CD4-positive, alpha-beta T cell (primary cell): ENCODE measurements at regions not wholly inside any gene's neighbourhood (a gene's known extent, or its start where the extent isn't known, plus 50 kb on each side); places are given as distances from the start of the nearest gene placed in this dataset.

Experiments
- ATAC-seq: fragments of 200-7000 bp; cut with Tn5 transposase; one replicate; pipeline ENCODE4 v1.10.0; 2022; ENCODE audit warnings: mild to moderate bottlenecking; ENCODE audit not compliant: poor library complexity
- CTCF ChIA-PET: fragments of 350-600 bp; sonication (Branson Sonifier 250); formaldehyde crosslinking; loops from one replicate; lab custom pipeline; 2021; ENCODE audit warnings: antibody characterized with exemption, inconsistent platforms; lab: Charles Lee
- POLR2A ChIA-PET: fragments of 350-600 bp; sonication (Branson Sonifier 250); formaldehyde crosslinking; loops from one replicate; lab custom pipeline; 2021; ENCODE audit warnings: antibody characterized with exemption, inconsistent platforms; lab: Charles Lee
- DNase-seq, 14 experiments: peaks; one replicate each; pipeline ENCODE4 v3.0.0-alpha.2; 2013 to 2020; ENCODE audit warnings: mixed read lengths in 2 of 14
- H3K27ac ChIP-seq, 2 donors: one replicate each; pipeline versions ENCODE4 v1.5.1 to v1.7.0; 2013; ENCODE audit warnings: low read length in 2 of 2, low read depth in 1 of 2, mild to moderate bottlenecking in 1 of 2
- H3K27me3 ChIP-seq, 2 experiments: 1 replicate in 1 of 2; 2 replicates in 1 of 2; pipeline versions ENCODE4 v1.6.1 to v1.7.0; 2013; ENCODE audit warnings: low read length in 2 of 2, control low read depth in 1 of 2, mild to moderate bottlenecking in 1 of 2, moderate library complexity in 1 of 2; ENCODE audit not compliant: insufficient read depth in 2 of 2, control insufficient read depth in 1 of 2
- H3K36me3 ChIP-seq: one replicate; pipeline ENCODE4 v1.6.1; 2013; ENCODE audit warnings: low read length, control low read depth; ENCODE audit not compliant: insufficient read depth
- H3K4me1 ChIP-seq: one replicate; pipeline ENCODE4 v1.6.1; 2013; ENCODE audit warnings: low read length, control low read depth; ENCODE audit not compliant: insufficient read depth
- H3K4me3 ChIP-seq: one replicate; pipeline ENCODE4 v1.5.1; 2013; ENCODE audit warnings: mild to moderate bottlenecking, low read length, moderate library complexity
- H3K9me3 ChIP-seq, 2 experiments: 1 replicate in 1 of 2; 2 replicates in 1 of 2; pipeline versions ENCODE4 v1.6.1 to v1.7.0; 2013; ENCODE audit warnings: low read length in 2 of 2, mild to moderate bottlenecking in 2 of 2, control low read depth in 1 of 2, moderate library complexity in 1 of 2; ENCODE audit not compliant: control insufficient read depth in 1 of 2, insufficient read depth in 1 of 2
- H3K27ac Mint-ChIP-seq: one replicate; pipeline ENCODE4 v1.8.0; 2020; ENCODE audit warnings: mixed read lengths
- H3K27me3 Mint-ChIP-seq: one replicate; pipeline ENCODE4 v1.8.0; 2021; ENCODE audit warnings: mixed read lengths
- H3K36me3 Mint-ChIP-seq: one replicate; pipeline ENCODE4 v1.8.0; 2021; ENCODE audit warnings: low read depth, mixed read lengths
- H3K4me1 Mint-ChIP-seq: one replicate; pipeline ENCODE4 v1.8.0; 2021; ENCODE audit warnings: low read depth, mixed read lengths
- H3K4me3 Mint-ChIP-seq: one replicate; pipeline ENCODE4 v1.8.0; 2020; ENCODE audit warnings: mild to moderate bottlenecking, mixed read lengths
- H3K9me3 Mint-ChIP-seq: one replicate; pipeline ENCODE4 v1.8.0; 2020; ENCODE audit warnings: mixed read lengths
- CTCF ChIP-seq: fragments of 200-600 bp; IDR thresholded peaks from one replicate; pipeline ENCODE4 v1.8.0; 2022; ENCODE audit warnings: antibody characterized with exemption, mild to moderate bottlenecking
- intact Hi-C, 2 experiments: fragments of 100-400 bp; cut with DNase I in 1 of 2; cut with micrococcal nuclease in 1 of 2; formaldehyde crosslinking; loops; one replicate each; pipeline versions ENCODE4 v1.15.1 to v1.9.0; 2023 to 2025; cut with DNase I, micrococcal nuclease

DNA sequence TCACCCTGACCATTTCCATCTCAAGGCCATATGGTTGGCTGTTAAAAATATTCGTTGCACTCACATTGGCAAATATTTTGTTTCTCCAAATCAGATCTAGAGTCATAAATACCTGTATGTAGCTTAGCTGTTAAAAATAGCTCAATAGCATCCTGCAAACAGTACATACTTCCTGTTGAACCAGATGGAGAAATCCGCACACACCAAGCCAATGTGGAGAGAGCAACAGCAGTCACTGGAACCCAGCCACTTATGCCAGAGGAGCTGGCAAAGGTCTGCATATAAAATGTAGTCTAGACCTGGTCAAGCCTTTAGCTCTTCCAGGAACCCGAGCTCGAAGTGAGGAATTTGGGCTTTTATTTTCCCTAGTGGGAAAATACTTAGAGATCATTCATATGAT, 146.4 kb upstream of the KCNJ16 start:
- Mint-ChIP-seq H3K4me1 (no peaks in the 10 kb centered on the region), H3K27ac (no peak overlapping the region), H3K9me3 (peaks cover 2% of the 10 kb centered on the region), H3K4me3 (no peak overlapping the region), H3K27me3 (no peaks in the 10 kb centered on the region), H3K36me3 (no peaks in the 10 kb centered on the region)
- H3K4me1 ChIP-seq = no peaks in the 10 kb centered on the region
- ChIA-PET CTCF (no interaction called here), POLR2A (no interaction called here)
- peaks cover 0 to 5% of the 10 kb centered on the region in 2 experiments for H3K9me3 ChIP-seq
- ATAC-seq (no peak), DNase-seq (no peak)
- H3K36me3 ChIP-seq = no peaks in the 10 kb centered on the region
- intact Hi-C loops = no loop called here
- TF ChIP-seq CTCF = no peak
- no peak overlapping the region for H3K4me3 ChIP-seq
- no peaks in the 10 kb centered on the region for H3K27me3 ChIP-seq
- no peak overlapping the region for H3K27ac ChIP-seq

GRCh38 chr17:69936996-69937395, 138.0 kb upstream of the KCNJ16 start:
- DNase-seq = no peak
- Histone ChIP-seq H3K4me1 (no peaks in the 10 kb centered on the region), H3K9me3 (no peaks in the 10 kb centered on the region), H3K4me3 (no peak overlapping the region), H3K36me3 (no peaks in the 10 kb centered on the region), H3K27me3 (no peaks in the 10 kb centered on the region), H3K27ac (no peak overlapping the region)
- TF ChIP-seq CTCF = no peak
- Mint-ChIP-seq H3K4me1 (no peaks in the 10 kb centered on the region), H3K9me3 (no peaks in the 10 kb centered on the region), H3K27ac (no peak overlapping the region), H3K36me3 (no peaks in the 10 kb centered on the region), H3K4me3 (no peak overlapping the region), H3K27me3 (no peaks in the 10 kb centered on the region)
- ChIA-PET CTCF (no interaction called here), POLR2A (no interaction called here)
- ATAC-seq = no peak
- intact Hi-C loops = no loop called here

DNA sequence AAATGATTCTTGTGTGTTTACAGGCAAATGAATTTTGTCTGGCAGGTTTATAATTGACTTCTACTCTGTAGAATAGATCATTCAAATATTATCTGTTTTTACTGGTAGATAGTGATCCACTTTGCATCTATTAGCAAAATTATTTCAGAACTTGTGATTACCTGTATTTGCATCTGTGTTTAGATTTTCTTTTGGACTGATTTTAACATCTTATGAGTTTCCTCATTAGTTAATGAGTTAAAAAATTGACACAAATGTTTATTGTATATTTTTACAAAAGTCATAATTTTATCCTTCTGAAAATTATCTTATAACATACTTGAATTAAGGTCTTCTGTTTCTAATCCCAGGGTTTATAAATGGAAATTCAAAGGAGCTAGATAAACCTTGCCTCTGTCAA, 132.0 kb upstream of the KCNJ16 start:
- POLR2A ChIA-PET = no interaction called here
- Histone ChIP-seq H3K4me1 (no peaks in the 10 kb centered on the region), H3K4me3 (no peak overlapping the region), H3K27me3 (no peaks in the 10 kb centered on the region), H3K36me3 (no peaks in the 10 kb centered on the region), H3K9me3 (no peaks in the 10 kb centered on the region), H3K27ac (no peak overlapping the region)
- Mint-ChIP-seq H3K36me3 (no peaks in the 10 kb centered on the region), H3K27ac (no peak overlapping the region), H3K9me3 (no peaks in the 10 kb centered on the region), H3K4me3 (no peak overlapping the region), H3K4me1 (no peaks in the 10 kb centered on the region), H3K27me3 (no peaks in the 10 kb centered on the region)
- ATAC-seq (no peak), DNase-seq (no peak)
- CTCF ChIA-PET = no interaction called here
- TF ChIP-seq CTCF = no peak
- intact Hi-C loops = no loop called here
